ENCODE measurements at regions not wholly inside any gene's neighbourhood (a gene's known extent, or its start where the extent isn't known, plus 50 kb on each side); places are given as distances from the start of the nearest gene placed in this dataset.

DNA sequence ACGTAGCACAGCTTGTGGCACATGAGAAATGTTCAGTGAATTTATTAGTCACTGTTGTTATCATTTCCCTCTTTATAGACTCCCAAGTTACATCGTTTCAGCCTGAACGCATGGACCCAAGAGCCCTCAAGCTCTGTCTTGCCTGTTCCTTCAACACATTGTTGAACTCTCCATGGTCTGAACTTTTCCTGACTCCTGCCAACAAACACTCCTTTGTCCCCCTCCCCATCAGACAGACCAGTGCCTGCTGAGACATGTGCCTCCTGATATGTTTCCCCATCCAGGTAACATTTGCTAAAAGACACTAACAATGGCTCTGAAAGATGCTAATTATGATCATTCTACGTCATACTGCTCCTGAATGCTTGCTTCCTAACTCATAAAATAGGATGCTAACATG, 108.7 kb upstream of the NFIA start:
- Mint-ChIP-seq H3K36me3 (no peaks in the 10 kb centered on the region), H3K4me3 (no peak overlapping the region), H3K4me1 (ENCODE audit: unreplicated experiment) (peaks cover 34% of the 10 kb centered on the region), H3K27ac (no peak overlapping the region), H3K27me3 (peaks cover 20% of the 10 kb centered on the region), H3K9me3 (no peaks in the 10 kb centered on the region)
- TF ChIP-seq, protein P1, sequence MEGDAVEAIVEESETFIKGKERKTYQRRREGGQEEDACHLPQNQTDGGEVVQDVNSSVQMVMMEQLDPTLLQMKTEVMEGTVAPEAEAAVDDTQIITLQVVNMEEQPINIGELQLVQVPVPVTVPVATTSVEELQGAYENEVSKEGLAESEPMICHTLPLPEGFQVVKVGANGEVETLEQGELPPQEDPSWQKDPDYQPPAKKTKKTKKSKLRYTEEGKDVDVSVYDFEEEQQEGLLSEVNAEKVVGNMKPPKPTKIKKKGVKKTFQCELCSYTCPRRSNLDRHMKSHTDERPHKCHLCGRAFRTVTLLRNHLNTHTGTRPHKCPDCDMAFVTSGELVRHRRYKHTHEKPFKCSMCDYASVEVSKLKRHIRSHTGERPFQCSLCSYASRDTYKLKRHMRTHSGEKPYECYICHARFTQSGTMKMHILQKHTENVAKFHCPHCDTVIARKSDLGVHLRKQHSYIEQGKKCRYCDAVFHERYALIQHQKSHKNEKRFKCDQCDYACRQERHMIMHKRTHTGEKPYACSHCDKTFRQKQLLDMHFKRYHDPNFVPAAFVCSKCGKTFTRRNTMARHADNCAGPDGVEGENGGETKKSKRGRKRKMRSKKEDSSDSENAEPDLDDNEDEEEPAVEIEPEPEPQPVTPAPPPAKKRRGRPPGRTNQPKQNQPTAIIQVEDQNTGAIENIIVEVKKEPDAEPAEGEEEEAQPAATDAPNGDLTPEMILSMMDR (conservative IDR thresholded peaks at IDR 0.05): no peak
- no peak for DNase-seq (ENCODE audit: extremely low spot score, unreplicated experiment)

DNA sequence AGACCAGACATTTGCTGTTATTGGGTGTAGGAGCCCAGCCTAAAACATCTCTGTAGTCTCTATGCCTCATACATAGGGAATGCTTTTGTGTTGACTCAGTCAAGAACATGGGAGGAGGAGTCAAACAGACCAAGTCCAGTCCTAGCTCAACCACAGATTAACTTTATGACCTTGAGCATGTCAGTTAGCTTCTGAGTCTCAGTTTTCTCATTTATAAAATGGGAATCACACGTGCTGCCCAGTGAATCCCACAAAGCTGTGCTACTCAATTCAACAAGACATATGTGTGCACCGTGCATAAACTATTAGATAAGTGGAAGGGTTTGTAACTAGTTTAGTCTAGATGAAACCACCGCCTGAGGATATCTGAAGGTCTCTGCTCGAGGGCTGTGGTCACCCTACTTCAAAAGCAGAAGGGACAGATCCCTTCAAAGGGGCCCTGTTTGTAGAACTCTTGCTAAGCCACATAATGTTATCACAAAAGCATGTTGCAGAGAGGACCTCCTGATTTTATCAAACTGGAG, 109.5 kb upstream of the NFIA start:
- TF ChIP-seq, protein P1 (conservative IDR thresholded peaks at IDR 0.05): no peak
- peaks cover 34% of the 10 kb centered on the region for H3K4me1 Mint-ChIP-seq (ENCODE audit: unreplicated experiment)
- no peaks in the 10 kb centered on the region for H3K36me3 Mint-ChIP-seq
- no peak overlapping the region for H3K4me3 Mint-ChIP-seq
- DNase-seq (ENCODE audit: extremely low spot score, unreplicated experiment): no peak
- H3K27ac Mint-ChIP-seq: no peak overlapping the region
- peaks cover 26% of the 10 kb centered on the region for H3K27me3 Mint-ChIP-seq
- H3K9me3 Mint-ChIP-seq: no peaks in the 10 kb centered on the region

- peaks cover 34% of the 10 kb centered on the region for H3K27me3 Mint-ChIP-seq
- DNase-seq (ENCODE audit: extremely low spot score, unreplicated experiment): no peak
- TF ChIP-seq, protein P1 (conservative IDR thresholded peaks at IDR 0.05): no peak
- H3K4me3 Mint-ChIP-seq: no peak overlapping the region
- peaks cover 4% of the 10 kb centered on the region for H3K36me3 Mint-ChIP-seq
- no peak overlapping the region for H3K27ac Mint-ChIP-seq
- peaks cover 34% of the 10 kb centered on the region for H3K4me1 Mint-ChIP-seq (ENCODE audit: unreplicated experiment)
- peaks cover 10% of the 10 kb centered on the region for H3K9me3 Mint-ChIP-seq
These were observed 111.0 kb upstream of the NFIA start for GRCh38 chr1:60971330-60971729.

GRCh38 chr1:60969971-60970509, 112.3 kb upstream of the NFIA start:
- Mint-ChIP-seq H3K27ac (no peak overlapping the region), H3K4me3 (peak overlapping the region; percentile 37), H3K9me3 (peaks cover 10% of the 10 kb centered on the region), H3K36me3 (peaks cover 4% of the 10 kb centered on the region), H3K4me1 (ENCODE audit: unreplicated experiment) (peaks cover 28% of the 10 kb centered on the region), H3K27me3 (peaks cover 34% of the 10 kb centered on the region)
- DNase-seq (ENCODE audit: extremely low spot score, unreplicated experiment): no peak
- TF ChIP-seq, protein P1 (conservative IDR thresholded peaks at IDR 0.05): peak; percentile 67

- Mint-ChIP-seq H3K27ac (no peak overlapping the region), H3K36me3 (peaks cover 10% of the 10 kb centered on the region), H3K4me1 (ENCODE audit: unreplicated experiment) (peaks cover 31% of the 10 kb centered on the region), H3K9me3 (peaks cover 18% of the 10 kb centered on the region), H3K27me3 (peaks cover 25% of the 10 kb centered on the region), H3K4me3 (no peak overlapping the region)
- DNase-seq (ENCODE audit: extremely low spot score, unreplicated experiment): no peak
- TF ChIP-seq, protein P1 (conservative IDR thresholded peaks at IDR 0.05): no peak
These were observed 117.0 kb upstream of the NFIA start for GRCh38 chr1:60965280-60965854.
